ENCODE measurements at regions not wholly inside any gene's neighbourhood (a gene's known extent, or its start where the extent isn't known, plus 50 kb on each side); places are given as distances from the start of the nearest gene placed in this dataset.

DNA sequence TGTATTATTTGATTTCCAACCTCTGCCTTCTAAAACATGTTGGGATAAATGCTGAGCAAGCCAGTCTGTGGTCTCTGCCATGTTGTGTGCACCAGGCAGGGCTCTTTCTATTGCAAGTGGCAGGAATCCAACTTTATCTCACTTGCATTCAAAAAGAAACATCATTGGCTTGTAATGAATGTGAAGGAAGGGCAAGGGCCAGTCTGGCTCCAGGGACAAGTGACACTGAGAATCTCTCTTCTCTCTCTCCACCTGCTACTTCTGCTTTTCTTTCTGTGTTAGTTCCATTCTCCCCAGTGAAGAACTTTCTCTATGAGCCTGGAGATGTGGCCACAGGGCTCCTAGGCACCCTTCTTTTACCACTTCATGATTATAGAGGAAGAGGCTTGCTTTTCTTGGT lies 329.9 kb upstream of the NCAM1 start:
- no peak for DNase-seq (ENCODE audit: low read depth)
- H3K4me3 ChIP-seq (ENCODE audit: control insufficient read depth, low read depth, low read length): no peak overlapping the region
- TF ChIP-seq, protein P1, sequence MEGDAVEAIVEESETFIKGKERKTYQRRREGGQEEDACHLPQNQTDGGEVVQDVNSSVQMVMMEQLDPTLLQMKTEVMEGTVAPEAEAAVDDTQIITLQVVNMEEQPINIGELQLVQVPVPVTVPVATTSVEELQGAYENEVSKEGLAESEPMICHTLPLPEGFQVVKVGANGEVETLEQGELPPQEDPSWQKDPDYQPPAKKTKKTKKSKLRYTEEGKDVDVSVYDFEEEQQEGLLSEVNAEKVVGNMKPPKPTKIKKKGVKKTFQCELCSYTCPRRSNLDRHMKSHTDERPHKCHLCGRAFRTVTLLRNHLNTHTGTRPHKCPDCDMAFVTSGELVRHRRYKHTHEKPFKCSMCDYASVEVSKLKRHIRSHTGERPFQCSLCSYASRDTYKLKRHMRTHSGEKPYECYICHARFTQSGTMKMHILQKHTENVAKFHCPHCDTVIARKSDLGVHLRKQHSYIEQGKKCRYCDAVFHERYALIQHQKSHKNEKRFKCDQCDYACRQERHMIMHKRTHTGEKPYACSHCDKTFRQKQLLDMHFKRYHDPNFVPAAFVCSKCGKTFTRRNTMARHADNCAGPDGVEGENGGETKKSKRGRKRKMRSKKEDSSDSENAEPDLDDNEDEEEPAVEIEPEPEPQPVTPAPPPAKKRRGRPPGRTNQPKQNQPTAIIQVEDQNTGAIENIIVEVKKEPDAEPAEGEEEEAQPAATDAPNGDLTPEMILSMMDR (conservative IDR thresholded peaks at IDR 0.05; ENCODE audit: control insufficient read depth, insufficient read depth, low read depth, low read length): no peak

GRCh38 chr11:112632866-112633505 lies 328.2 kb upstream of the NCAM1 start:
- TF ChIP-seq, protein P1 (conservative IDR thresholded peaks at IDR 0.05; ENCODE audit: control insufficient read depth, insufficient read depth, low read depth, low read length): no peak
- DNase-seq (ENCODE audit: low read depth): no peak

DNA sequence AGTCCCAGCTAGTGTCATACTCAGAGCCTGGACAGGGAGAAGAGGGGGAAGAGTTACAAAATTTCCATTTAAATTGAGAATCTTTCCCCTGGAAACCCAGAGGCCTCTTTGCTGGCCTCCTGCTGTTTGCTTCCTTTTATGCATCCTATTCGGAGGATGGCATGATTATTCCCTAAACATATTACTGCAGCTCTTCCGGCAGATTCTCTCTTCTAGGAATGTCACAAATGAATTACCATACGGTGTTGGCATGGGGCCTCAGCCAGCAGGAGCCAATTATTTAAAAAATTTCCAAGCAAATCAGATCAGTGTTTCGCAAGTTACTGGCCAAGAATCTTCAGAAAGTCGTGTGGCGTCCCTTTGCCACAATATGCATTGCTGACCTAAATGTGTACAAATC lies 326.7 kb upstream of the NCAM1 start:
- TF ChIP-seq, protein P1 (conservative IDR thresholded peaks at IDR 0.05; ENCODE audit: control insufficient read depth, insufficient read depth, low read depth, low read length): no peak
- no peak for DNase-seq (ENCODE audit: low read depth)
- no peak overlapping the region for H3K4me3 ChIP-seq (ENCODE audit: control insufficient read depth, low read depth, low read length)

More at GRCh38 chr11:112632866-112633505, 328.2 kb upstream of the NCAM1 start:
- H3K4me3 ChIP-seq (ENCODE audit: control insufficient read depth, low read depth, low read length): no peak overlapping the region

- TF ChIP-seq, protein P1 (conservative IDR thresholded peaks at IDR 0.05; ENCODE audit: control insufficient read depth, insufficient read depth, low read depth, low read length): no peak
- DNase-seq (ENCODE audit: low read depth): no peak
- H3K4me3 ChIP-seq (ENCODE audit: control insufficient read depth, low read depth, low read length): no peak overlapping the region
Measured at GRCh38 chr11:112634995-112635737, 326.1 kb upstream of the NCAM1 start.

GRCh38 chr11:112637076-112637475 lies 324.1 kb upstream of the NCAM1 start:
- H3K4me3 ChIP-seq (ENCODE audit: control insufficient read depth, low read depth, low read length): no peak overlapping the region
- TF ChIP-seq, protein P1 (conservative IDR thresholded peaks at IDR 0.05; ENCODE audit: control insufficient read depth, insufficient read depth, low read depth, low read length): no peak
- DNase-seq (ENCODE audit: low read depth): no peak

DNA sequence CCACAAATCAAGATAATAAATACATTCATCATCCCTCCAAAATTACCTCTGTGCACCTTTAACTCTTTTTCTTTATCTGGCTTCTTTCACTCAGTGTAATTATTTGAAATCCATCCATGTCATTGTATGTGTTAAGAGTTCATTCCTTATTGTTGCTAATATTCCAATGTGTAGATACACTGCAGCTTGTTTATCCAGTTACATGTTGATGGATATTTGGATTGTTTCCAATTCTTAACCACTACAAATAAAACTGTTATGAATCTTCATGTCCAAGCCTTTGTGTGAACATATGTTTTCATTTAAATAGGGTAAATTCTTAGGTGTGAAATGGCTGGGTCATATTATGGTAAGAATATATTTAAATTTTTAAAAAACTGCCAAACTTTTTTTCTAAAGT lies 323.3 kb upstream of the NCAM1 start:
- DNase-seq (ENCODE audit: low read depth): no peak
- no peak overlapping the region for H3K4me3 ChIP-seq (ENCODE audit: control insufficient read depth, low read depth, low read length)
- TF ChIP-seq, protein P1 (conservative IDR thresholded peaks at IDR 0.05; ENCODE audit: control insufficient read depth, insufficient read depth, low read depth, low read length): no peak
